ENCODE measurements at regions not wholly inside any gene's neighbourhood (a gene's known extent, or its start where the extent isn't known, plus 50 kb on each side); places are given as distances from the start of the nearest gene placed in this dataset.

GRCh38 chr5:35407697-35408096 lies 177.4 kb upstream of the PRLR start:
- TF ChIP-seq CTCF (IDR thresholded peaks at IDR 0.05) (no peak), POLR2A (IDR thresholded peaks at IDR 0.05) (no peak)

All from vagina (tissue), 2 donors.